ENCODE measurements at regions not wholly inside any gene's neighbourhood (a gene's known extent, or its start where the extent isn't known, plus 50 kb on each side); places are given as distances from the start of the nearest gene placed in this dataset.

GRCh38 chr7:35474100-35474499 lies 220.2 kb upstream of the TBX20 start:
- no peak for TF ChIP-seq POLR2A (IDR thresholded peaks at IDR 0.05)
- TF ChIP-seq, protein P1, sequence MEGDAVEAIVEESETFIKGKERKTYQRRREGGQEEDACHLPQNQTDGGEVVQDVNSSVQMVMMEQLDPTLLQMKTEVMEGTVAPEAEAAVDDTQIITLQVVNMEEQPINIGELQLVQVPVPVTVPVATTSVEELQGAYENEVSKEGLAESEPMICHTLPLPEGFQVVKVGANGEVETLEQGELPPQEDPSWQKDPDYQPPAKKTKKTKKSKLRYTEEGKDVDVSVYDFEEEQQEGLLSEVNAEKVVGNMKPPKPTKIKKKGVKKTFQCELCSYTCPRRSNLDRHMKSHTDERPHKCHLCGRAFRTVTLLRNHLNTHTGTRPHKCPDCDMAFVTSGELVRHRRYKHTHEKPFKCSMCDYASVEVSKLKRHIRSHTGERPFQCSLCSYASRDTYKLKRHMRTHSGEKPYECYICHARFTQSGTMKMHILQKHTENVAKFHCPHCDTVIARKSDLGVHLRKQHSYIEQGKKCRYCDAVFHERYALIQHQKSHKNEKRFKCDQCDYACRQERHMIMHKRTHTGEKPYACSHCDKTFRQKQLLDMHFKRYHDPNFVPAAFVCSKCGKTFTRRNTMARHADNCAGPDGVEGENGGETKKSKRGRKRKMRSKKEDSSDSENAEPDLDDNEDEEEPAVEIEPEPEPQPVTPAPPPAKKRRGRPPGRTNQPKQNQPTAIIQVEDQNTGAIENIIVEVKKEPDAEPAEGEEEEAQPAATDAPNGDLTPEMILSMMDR (IDR thresholded peaks at IDR 0.05 in 4 of 5, conservative IDR thresholded peaks at IDR 0.05 in 1 of 5): no peak

Measured in gastrocnemius medialis (tissue), 4 donors.